Fibroblast of skin of back (primary cell): ENCODE measurements at regions not wholly inside any gene's neighbourhood (a gene's known extent, or its start where the extent isn't known, plus 50 kb on each side); places are given as distances from the start of the nearest gene placed in this dataset.

Source experiments
- DNase-seq: peaks from one replicate; pipeline ENCODE4 v3.0.0-alpha.2; 2013

DNA sequence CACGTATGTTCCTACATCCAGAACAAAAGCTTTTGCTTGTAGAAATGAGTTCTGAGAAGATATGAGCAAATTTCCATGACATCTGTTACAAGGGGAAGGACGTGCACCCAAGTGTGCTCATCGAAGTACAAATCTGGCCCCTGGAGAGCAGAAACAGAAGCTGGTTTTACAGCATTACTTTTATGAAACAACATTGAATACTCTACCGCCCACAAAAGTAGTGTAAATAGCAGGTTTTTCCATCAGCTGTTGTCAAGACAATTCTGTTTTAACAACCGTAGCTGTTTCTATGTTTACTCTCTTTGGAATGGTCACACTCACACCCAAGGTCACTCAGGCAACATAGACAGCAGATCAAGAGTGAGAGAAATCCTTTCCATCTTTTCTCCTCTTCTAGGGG lies 114.2 kb upstream of the SSTR4 start:
- DNase-seq = no peak

DNA sequence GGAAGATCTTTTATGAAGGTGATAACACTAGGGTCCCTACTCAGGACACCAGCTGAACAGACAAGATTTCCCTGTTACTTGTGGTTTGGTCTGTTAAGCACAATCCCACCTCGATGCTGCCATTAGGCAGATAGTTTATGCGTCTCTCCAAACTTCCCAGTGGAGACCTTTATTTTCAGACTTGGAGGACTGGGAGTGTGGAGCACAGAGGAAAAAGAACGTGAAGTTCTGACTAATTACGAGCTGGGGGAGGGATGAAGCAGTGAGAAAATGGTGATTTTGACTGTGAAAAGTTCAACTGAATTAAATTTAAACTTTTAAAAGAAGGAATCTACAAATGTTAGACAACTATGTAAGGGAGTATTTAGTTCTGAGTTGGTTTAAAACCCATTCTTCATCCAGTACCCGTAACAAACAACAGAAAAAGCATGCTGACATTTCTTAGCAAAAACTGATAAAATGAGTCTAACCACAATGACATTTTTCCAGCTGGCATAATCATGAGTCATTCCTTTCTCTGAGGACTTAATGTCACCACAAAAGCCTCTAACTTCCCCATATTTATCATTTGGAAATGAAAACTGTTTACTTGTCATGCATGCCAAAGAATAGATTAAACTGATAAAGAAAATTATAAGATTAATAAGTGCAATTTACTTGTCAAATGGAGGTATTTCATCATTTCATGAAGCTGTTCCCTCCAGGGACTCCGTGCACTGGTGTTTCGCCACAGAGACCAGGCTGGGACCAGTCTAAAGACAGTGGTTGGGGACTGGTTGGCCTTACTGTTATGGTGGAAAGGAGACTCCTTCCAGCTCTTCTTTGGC lies 113.3 kb upstream of the SSTR4 start:
- DNase-seq = peak; percentile 87

DNA sequence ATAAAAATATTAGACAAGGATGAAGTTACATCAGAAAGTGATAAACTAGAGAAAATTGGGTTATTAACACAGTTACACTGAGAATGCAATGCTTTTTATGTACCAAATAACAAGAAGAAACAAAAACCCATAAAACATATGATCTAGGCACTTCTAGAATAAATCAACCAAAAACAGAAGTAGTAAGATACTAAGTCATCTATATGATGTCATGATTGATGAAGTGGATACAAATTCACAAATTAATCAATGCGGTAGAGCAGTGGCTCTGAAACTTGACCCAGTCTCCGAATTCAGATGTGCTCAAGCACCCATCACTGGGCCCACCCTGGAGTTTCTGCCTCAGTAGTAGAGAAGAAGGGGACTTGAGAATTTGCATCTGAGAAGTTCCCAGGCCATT lies 112.1 kb upstream of the SSTR4 start:
- no peak for DNase-seq

DNA sequence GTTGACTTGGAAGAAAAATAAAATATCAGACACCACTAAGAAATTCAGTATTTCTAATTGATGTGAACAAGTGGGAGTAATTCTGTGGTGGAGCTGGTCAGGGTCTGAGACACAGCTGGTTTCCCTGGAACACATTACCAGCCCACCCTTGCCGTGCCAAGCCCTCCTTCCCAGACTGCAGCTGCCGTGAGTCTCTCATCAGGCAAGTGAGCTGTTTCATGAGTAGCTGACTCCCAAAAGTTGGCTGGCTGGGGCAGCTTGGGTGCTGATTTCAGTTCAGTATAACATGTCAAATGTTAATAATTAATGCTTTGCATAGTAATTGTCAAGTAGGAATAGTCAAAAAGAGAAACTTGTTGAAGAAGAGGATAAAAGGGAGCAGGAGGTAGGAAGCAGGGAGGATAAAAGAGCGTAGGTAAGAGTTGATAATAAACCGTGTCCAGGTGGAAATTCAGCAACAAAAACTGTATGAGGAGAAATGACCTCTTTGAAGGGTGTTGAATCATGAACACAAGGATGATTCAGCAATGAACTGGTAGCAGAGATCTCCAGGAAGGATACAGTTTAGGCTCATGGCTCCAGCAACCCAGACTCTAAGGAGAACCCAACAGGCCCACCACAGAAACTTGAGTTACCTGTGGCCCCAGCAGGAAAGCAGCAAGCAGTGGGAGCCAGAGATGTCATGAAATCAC lies 110.9 kb upstream of the SSTR4 start:
- no peak for DNase-seq

DNA sequence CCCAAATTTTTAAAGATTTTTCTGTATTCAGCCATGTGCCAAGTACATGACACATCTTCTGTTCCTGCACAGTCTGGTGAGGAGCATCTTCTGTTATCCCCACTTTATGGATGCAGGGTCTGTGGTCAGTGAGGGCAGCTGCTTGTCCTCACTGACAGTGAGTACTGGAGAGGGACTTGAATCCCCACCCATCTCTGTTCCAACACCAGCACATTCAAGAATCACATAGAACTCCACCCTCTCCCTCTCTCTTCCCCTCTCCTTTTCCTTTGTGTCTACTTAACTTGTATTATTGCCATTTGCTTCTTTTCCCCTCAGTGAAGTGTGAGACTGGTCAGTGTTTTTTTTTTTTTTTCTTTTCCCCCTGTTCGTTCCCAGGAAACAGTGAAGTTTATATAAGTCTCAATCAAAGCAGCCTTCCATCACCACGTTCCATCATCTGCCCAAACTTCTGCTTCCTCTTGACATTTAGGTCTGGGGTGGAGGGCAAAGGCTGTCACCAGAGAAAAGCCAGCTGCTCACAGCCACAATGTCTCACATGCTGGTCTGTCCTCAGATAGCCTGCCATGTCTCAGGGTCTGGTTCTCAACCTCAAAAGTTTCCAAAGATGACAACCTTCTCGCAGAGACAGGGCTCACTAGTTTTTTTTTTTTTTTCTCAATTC lies 110.0 kb upstream of the SSTR4 start:
- DNase-seq = no peak

DNA sequence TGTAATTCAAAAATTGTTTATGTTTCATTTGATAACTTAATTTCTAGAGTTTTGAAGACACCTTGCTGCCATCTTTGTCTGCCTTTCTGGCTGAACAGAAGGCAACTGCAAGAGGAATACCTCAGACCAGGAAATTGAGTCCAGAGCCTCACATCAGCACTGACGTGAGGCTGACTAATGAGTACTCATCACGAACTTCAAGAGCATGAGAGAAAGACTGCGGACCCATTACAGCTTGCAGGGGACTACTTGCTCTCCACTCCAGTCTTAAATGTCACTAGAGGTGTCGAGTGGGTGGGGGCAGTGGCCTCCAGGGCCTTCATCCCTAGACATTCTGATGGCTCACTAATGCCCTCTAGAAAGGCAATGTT lies 109.5 kb upstream of the SSTR4 start:
- DNase-seq = peak; percentile 36

DNA sequence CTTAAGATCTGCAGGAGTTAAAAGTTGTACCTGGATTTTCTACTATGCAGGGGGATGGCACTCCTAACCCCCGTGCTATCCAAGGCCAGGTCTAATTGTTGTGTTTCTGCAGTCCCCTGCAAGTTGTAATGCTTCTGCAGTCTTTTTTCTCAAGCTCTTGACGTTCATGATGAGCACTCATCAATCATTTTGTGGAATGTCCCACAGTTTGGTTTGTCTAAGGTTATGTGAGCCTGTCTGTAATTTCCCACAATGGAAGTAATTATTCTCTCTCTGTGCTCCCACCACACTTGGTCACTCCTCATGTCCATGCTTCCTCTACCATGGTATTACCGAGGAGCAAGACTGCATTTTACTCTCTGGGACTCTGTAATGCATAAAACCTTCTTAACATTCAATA lies 107.6 kb upstream of the SSTR4 start:
- no peak for DNase-seq

DNA sequence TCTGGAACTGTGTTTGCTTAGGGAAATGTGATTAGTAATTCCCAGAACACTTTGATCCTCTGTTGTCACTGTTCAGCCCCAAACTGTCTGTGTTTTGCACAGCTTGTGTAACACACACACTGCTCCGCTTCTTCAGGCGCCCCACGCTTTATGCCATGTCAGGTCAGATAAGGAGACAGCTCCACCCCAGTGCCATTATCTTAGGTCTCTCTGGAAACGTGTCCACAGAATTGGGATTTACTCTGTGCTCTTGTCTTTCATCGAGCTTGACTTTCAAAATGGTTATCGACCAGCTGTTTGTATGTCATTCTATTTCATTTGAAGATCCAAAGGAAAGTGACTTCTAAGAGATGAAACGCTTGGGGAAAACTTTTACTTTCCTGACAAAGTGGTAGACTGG lies 106.4 kb upstream of the SSTR4 start:
- DNase-seq = no peak

DNA sequence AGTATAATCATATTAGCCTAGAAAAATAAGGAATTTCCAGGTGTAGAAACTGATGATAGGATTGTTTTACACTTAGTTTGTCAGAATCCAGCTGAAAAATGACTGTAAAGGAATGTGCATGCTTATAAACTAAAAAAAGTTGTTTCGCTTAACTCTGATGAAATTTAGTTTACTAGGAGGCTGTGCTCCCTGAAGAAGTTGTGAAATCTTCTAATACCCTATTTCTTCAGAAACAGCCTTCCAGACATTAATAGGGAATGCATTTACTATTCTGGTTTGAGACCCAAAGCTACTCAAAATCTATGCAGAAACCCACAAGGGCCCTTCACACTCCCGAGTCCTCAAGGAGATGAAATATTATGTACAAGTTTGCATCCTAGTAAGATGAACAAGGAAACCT lies 105.5 kb upstream of the SSTR4 start:
- no peak for DNase-seq

DNA sequence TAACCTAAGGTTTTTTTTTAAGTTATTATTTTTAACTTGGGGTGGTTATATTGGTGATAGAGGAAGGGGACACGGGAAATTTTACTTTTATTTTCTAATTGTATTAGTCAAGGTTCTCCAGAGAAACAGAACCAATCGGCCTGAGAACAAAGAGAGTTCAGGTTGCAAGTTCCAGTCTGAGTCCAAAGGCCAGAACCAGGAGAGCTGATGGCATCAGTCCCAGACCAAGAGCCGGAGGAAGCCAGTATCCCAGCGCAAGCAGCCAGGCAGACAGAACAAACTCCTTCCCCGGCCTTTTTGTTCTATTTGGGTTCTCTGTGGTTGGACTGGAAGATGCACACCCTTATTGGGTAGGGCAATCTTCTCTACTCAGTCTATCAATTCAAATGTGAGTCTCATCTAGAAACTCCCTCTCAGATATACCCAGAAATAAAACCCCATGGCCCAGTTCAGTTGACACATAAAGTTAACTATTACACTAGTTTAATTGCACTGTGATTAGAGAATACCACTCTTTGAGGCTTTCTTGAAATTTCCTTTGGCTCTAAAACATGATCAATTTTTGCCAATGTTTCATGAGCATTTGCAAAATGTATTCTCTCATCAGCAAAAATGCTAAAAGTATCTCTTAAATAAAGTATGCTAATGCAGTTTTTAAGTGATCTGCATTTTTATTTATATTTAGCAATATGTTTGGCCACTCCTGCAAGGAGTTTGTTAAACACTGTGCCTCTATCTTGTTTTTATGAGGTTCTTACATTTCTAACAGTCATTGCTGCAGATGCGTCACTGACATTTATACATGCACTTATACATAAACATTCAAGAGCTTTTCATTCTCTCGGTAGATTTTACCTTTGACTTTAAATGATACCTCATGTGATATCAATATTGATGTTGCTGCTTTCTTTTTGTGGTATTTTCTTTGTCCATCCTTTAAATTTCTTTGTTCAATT lies 103.2 kb upstream of the SSTR4 start:
- no peak for DNase-seq

DNA sequence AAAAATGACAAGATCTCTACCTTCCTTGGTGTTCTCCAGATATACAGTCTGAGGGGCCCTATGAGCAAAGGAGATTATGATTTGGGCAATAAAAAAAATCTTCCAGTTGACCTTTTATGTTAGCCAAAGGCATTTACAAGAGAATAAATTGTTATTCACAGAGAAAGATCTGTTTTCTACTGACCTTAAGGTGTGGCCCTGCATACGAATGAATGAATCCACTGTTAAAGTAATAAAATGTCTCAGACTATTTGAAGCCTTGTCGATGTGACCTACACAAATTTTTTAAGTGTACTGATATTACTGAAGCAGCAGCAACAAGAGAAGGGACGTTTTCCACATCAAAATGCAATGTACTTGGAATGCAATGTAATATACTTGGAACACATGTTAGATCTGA lies 95.9 kb upstream of the SSTR4 start:
- no peak for DNase-seq

DNA sequence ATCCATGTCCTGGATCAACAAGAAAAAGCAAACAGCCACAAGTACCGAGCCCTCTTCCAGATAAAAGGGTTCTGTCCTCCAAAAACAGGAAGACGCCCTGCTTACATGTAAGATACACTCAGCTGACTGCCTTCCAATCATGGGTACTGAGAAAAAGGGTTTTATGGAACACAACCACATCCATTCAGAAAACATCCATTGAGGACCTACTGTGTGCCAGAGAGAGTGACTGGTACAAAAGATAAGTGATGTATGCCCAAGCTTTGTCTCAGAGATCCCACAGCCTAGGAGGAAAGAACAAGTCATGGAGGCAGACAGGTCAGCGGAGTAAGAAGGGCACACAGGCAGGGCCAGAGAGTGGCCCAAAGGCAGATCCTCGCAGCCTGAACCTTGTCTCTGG lies 94.8 kb upstream of the SSTR4 start:
- no peak for DNase-seq

DNA sequence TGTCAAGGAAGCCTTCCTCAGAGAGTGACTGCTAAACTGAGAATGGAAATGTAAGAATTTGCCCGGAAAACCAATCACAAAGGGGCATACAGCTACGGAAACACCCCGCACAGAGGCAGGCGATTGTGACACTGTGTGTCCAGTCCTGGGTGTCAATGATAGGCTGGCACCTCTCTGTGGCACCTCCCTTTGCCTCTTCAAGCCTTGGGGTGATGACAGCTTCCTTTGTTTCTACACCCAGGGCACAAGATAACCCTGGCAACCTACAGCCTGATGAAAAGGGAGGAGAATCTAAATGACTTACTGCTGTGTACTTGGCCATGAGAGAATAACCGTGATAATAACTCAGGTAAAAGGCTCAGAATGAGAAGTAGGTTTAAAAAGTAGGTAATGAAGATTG lies 93.6 kb upstream of the SSTR4 start:
- DNase-seq = no peak

DNA sequence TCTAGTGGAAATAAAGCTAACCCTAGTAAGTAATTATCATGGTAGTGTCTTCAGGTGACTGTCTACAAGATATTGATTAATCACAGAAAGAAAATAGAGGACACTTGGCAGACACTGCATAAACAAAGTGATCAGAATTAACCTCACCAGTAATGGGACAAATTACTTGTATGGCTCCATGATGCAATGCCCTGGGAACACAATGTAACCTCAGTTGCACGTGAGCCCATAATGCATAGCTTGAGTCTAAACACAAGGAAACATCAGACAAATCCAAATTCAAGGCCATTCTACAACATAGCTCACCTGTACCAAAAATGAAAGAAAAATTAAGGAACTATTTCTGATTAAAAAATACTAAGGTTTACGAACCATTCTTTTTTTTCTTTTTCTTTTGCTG lies 92.4 kb upstream of the SSTR4 start:
- DNase-seq = no peak

DNA sequence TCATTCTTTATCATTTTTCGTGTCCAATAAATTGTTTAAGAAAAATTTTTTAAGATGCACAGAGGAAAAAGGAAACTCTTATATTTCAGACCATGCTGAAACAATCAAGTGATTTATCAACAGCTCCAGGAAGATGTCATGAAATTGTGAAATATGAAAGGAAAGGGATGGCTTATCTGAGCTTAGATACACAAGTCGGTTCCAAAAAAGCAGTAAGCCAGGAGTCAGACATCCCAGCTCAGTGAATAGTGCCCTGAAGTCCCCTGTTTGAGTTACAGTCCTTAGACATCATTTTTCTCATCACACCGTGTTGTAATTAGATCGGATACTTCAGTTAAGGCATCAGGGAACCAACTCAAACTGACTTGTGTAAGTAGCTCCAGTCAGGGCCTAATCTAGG lies 91.0 kb upstream of the SSTR4 start:
- DNase-seq = no peak

DNA sequence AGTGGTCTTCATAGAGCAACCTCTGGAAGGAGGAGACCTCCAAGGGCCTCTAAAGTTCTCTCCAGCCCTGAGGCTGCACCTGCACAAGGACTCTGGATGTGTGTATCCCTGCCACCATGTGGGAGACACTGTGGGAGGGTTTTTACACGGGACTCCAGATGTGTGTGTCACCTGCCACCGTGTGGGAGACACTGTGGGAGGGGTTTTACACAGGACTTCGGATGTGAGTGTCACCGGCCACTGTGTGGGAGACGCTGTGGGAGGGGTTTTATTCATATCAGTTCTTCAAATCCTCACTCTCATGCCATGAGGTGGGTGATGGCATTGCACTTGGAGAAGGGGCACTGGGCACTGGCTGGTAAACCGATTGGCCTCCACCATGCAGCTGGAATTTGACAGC lies 90.2 kb upstream of the SSTR4 start:
- DNase-seq = no peak

DNA sequence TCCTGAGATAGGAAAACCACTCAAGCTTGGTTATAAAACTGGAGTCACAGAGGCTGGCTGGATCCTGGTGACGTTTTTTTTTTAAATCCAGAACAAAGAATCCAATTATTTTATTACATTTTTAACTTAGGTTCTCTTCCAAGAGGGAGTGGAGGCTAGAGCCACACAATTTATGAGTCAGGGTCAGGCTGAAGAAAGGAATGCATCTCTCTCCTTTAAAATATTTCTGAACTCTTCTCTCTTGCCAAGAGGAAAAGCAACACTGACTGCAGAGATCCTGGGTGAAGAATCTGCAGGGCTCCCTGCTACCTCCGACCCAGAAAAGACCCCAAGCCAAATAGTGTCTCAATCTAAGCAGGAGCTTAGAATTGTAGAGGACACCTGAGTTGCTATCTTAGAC lies 88.5 kb upstream of the SSTR4 start:
- DNase-seq = peak; percentile 61

DNA sequence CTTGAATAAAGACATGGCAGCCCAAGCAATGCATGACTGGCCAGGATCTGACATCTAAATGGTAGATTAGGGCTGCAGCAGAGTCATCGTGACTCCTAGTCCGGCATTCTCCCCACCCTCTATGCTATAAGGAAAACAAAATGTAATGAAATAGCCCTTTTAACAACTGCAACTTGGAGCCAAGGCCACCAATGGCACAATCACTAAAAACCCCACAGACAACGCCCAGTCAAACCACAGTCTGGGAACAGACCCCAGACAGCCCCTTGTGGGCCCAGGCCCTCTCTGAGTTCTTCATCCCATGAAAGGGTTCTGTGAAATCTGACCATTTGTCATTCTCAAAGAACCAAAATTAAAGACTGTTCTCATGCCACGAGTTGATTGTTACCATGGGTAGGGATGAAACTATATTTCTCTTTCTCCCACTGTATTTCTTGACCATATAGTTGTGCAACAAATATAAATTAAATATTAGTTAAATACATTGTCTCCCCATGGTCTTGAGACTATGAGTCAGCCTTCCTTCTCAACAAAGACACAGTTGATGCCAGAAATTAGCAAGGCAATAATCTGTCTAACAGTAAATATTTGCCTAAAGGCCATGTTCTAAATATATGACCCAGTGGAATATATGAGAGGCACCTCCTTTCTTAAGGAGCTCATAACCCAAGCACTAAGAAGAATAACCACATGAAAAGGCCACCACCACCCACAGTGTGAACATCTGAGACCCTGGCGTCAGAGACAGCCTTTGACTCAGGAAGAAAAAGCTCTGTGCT lies 85.6 kb upstream of the SSTR4 start:
- DNase-seq = peak; percentile 7

DNA sequence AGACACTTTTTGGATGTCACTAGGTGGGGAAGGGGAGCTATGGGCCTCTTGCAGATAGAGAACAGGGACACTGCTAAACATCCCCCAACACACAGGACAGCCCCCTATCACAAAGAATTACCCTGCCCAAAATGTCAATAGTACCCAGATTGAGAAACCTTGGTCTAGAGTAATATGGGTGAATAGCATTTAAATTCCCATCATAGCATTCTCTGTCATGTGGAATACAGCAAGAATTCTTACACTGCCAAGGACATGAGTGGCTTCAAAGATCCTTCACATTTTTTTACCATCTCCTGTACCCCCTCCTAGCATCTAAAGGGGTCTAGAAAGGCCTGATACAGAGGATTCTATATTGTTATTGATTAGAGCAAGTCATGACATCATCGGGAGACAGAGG lies 83.1 kb upstream of the SSTR4 start:
- DNase-seq = peak; percentile 10

DNA sequence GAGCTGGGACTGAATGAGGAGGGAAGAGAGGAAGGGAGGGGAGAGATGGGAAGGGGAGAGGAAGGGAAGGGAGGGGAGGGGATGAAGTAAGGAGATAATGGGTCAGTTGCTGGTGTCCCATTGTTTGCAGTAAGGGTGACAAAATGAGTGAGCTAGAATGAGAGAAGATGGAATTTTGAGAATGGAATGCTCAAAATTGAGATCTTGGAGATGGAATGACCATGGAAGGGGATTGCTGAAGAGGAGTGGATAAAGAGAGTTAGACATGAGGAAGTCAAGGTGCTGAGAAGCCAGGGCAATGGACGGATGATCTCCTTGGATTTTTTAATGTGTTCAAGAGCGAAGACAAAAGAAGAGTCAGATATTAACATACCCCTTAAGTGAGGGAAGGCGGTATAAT lies 80.5 kb upstream of the SSTR4 start:
- no peak for DNase-seq

DNA sequence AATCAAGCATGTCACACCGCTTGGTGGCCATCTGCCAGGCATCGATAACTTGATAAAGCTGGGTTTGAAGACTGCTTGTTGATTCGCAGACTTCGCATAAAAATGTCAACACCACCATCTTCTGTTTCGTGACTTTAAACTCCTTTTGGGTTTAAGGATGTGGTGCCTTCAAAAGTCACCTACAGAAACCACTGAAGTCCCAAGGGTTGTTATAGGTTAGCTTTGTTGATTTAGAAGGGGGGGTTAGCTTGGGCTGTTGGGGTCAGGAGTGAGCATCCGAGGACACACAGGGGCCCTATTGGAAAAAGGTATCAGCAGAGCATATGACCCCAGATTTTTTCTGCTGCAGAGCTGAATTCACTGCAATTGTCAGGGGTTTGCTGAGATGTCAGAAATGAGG lies 76.7 kb upstream of the SSTR4 start:
- no peak for DNase-seq
